Esophagus muscularis mucosa (tissue), 4 donors: ENCODE measurements at regions not wholly inside any gene's neighbourhood (a gene's known extent, or its start where the extent isn't known, plus 50 kb on each side); places are given as distances from the start of the nearest gene placed in this dataset.

Experiments
- DNase-seq: peaks from one replicate; pipeline ENCODE4 v3.0.0-alpha.2; 2017; ENCODE audit errors: extremely low spot score
- H3K27ac ChIP-seq, 4 donors: fragments of 200-600 bp; sonication (generic); replicated peaks in 1 of 4; 1 replicate in 3 of 4; 2 replicates in 1 of 4; pipeline ENCODE4 v1.5.1; 2016 to 2019; ENCODE audit warnings: mild to moderate bottlenecking in 1 of 4
- H3K27me3 ChIP-seq, 4 donors: fragments of 200-600 bp; sonication (generic); one replicate each; pipeline versions ENCODE4 v1.5.1 to v1.6.0; 2016 to 2019
- H3K36me3 ChIP-seq, 4 donors: fragments of 200-600 bp; sonication (generic); one replicate each; pipeline ENCODE4 v1.5.1; 2016 to 2019
- H3K4me1 ChIP-seq, 4 donors: fragments of 200-600 bp; sonication (generic); one replicate each; pipeline ENCODE4 v1.5.1; 2016 to 2019
- H3K4me3 ChIP-seq, 4 donors: fragments of 200-600 bp; sonication (generic); 1 replicate in 2 of 4; 2 replicates in 2 of 4; pipeline ENCODE4 v1.5.1; 2016 to 2019; ENCODE audit warnings: mild to moderate bottlenecking in 4 of 4, moderate library complexity in 1 of 4
- H3K9me3 ChIP-seq, 4 donors: fragments of 200-600 bp; sonication (generic); 1 replicate in 3 of 4; 2 replicates in 1 of 4; pipeline ENCODE4 v1.5.1; 2016 to 2019
- EP300 ChIP-seq: sonication (generic); formaldehyde crosslinking; IDR thresholded peaks from one replicate; pipeline ENCODE4 v1.6.1; 2017; ENCODE audit warnings: antibody characterized with exemption
- POLR2A ChIP-seq: fragments of 450-650 bp; IDR thresholded peaks from one replicate; pipeline ENCODE4 v1.6.1; 2017; ENCODE audit warnings: antibody characterized with exemption, moderate library complexity, mild to moderate bottlenecking, low read depth
- POLR2AphosphoS5 ChIP-seq, 2 donors: sonication (generic); formaldehyde crosslinking; IDR thresholded peaks; one replicate each; pipeline ENCODE4 v1.6.1; 2017; ENCODE audit warnings: antibody characterized with exemption in 2 of 2
- WGBS: methylation state at CpG from one replicate; pipeline ENCODE4 v1.1.5; 2018; 5-methylcytosine and 5-hydroxymethylcytosine counted together
- intact Hi-C: fragments of 100-400 bp; cut with DNase I; formaldehyde crosslinking; loops from one replicate; pipeline ENCODE4 v1.15.1; 2023
- TF ChIP-seq, protein P1 (sequence below), 3 experiments: fragments of 200-600 bp in 2 of 3; fragments of 450-650 bp in 1 of 3; sonication (generic) in 2 of 3; IDR thresholded peaks; one replicate each; pipeline ENCODE4 v1.5.1; 2017 to 2019; ENCODE audit warnings: antibody characterized with exemption in 3 of 3, mild to moderate bottlenecking in 2 of 3, moderate library complexity in 1 of 3

DNA sequence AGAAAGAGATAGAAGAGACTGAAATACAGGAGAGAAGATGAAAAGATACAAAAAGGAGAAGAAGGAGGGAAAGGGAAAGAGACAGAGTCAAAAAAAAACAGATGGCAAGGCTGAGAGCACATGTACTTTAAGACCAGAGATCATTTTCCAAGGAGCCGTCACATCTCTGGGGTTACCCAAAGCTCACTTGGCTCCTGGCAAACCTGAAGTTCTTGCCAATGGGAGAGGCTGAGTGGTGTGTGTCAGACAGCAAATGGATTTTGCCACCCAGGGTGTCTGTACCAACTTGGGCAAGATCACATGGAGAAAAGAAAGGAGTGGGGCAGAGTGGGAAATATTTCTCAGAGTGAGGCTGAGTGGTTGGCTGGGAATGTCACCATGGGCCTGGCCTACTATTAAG lies 219.3 kb upstream of the TNP1 start:
- Histone ChIP-seq H3K27me3 (no peaks in the 10 kb centered on the region), H3K36me3 (no peaks in the 10 kb centered on the region), H3K4me1 (peaks cover 10 to 21% (median 12%) of the 10 kb centered on the region in 4 donors), H3K27ac (no peak overlapping the region), H3K9me3 (no peaks in the 10 kb centered on the region), H3K4me3 (no peak overlapping the region)
- 68% methylated on average over 1 of the region's 1 CpG for WGBS
- no peak for TF ChIP-seq POLR2AphosphoS5 (IDR thresholded peaks at IDR 0.05)
- TF ChIP-seq POLR2A, result no peak
- TF ChIP-seq EP300, result no peak
- TF ChIP-seq, protein P1, sequence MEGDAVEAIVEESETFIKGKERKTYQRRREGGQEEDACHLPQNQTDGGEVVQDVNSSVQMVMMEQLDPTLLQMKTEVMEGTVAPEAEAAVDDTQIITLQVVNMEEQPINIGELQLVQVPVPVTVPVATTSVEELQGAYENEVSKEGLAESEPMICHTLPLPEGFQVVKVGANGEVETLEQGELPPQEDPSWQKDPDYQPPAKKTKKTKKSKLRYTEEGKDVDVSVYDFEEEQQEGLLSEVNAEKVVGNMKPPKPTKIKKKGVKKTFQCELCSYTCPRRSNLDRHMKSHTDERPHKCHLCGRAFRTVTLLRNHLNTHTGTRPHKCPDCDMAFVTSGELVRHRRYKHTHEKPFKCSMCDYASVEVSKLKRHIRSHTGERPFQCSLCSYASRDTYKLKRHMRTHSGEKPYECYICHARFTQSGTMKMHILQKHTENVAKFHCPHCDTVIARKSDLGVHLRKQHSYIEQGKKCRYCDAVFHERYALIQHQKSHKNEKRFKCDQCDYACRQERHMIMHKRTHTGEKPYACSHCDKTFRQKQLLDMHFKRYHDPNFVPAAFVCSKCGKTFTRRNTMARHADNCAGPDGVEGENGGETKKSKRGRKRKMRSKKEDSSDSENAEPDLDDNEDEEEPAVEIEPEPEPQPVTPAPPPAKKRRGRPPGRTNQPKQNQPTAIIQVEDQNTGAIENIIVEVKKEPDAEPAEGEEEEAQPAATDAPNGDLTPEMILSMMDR (IDR thresholded peaks at IDR 0.05), result no peak
- intact Hi-C loops, result loop anchor here (5.0 kb wide), 1 partner anchor 52 kb away; no protein-coding TSS in a partner anchor
- no peak for DNase-seq

DNA sequence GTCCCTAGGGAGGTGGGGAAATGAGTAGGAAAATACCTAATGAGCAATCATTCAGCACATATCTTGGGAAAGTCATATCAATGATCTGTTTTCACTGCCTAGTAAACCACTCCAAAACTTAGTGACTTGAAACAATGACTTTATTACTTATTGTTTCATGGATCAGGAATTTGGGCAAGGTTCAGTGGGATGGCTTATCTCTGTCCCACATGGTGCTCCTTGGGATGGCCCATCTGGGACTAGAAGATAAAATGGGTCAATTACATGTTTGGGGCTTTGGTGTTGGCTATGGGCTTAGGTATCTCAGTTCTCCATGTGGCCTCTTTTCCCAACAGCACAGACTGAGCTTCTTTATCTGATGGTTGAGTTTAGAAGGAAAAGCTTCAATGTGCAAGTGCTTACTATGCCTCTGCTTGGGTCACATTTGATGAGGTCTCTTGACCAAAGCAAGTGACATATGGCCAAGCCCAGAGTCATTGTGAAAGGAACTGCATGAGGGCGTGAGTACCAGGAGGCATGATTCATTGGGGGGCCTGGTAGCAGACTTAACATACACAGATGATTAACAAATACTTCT lies 218.1 kb upstream of the TNP1 start:
- H3K4me1 ChIP-seq, result peaks cover 10 to 21% (median 12%) of the 10 kb centered on the region in 4 donors
- H3K27ac ChIP-seq, result no peak overlapping the region

GRCh38 chr2:217076657-217077232 lies 216.9 kb upstream of the TNP1 start:
- TF ChIP-seq, protein P1 (IDR thresholded peaks at IDR 0.05), result no peak
- TF ChIP-seq EP300, result no peak
- no peak for TF ChIP-seq POLR2A
- no peak for TF ChIP-seq POLR2AphosphoS5 (IDR thresholded peaks at IDR 0.05)
- H3K27me3 ChIP-seq, result no peaks in the 10 kb centered on the region
- no peak overlapping the region for H3K4me3 ChIP-seq
- intact Hi-C loops, result loop anchor here (5.0 kb wide), 1 partner anchor 49 kb away; no protein-coding TSS in a partner anchor
- no peaks in the 10 kb centered on the region for H3K36me3 ChIP-seq
- WGBS, result 93% methylated on average over 5 of the region's 6 CpGs
- no peaks in the 10 kb centered on the region for H3K9me3 ChIP-seq
- no peak overlapping the region for H3K27ac ChIP-seq
- DNase-seq, result no peak
- peaks cover 10 to 21% (median 12%) of the 10 kb centered on the region in 4 donors for H3K4me1 ChIP-seq

More for the DNA sequence above, 218.1 kb upstream of the TNP1 start:
- intact Hi-C loops, result loop anchor here (5.0 kb wide), 1 partner anchor 51 kb away; no protein-coding TSS in a partner anchor
- H3K4me3 ChIP-seq, result no peak overlapping the region
- TF ChIP-seq POLR2AphosphoS5 (IDR thresholded peaks at IDR 0.05) (no peak), EP300 (no peak), POLR2A (no peak)
- TF ChIP-seq, protein P1 (IDR thresholded peaks at IDR 0.05), result no peak
- WGBS, result 92% methylated on average over 1 of the region's 1 CpG
- no peaks in the 10 kb centered on the region for H3K9me3 ChIP-seq
- H3K27me3 ChIP-seq, result no peaks in the 10 kb centered on the region
- no peaks in the 10 kb centered on the region for H3K36me3 ChIP-seq
- no peak for DNase-seq

GRCh38 chr2:217076058-217076435 lies 216.2 kb upstream of the TNP1 start:
- Histone ChIP-seq H3K4me1 (peaks cover 10 to 21% (median 12%) of the 10 kb centered on the region in 4 donors), H3K27me3 (no peaks in the 10 kb centered on the region), H3K9me3 (no peaks in the 10 kb centered on the region), H3K27ac (no peak overlapping the region), H3K4me3 (no peak overlapping the region), H3K36me3 (no peaks in the 10 kb centered on the region)
- TF ChIP-seq POLR2A (no peak), POLR2AphosphoS5 (IDR thresholded peaks at IDR 0.05) (no peak), EP300 (no peak)
- TF ChIP-seq, protein P1 (IDR thresholded peaks at IDR 0.05), result no peak
- 84% methylated on average over 3 of the region's 3 CpGs for WGBS
- intact Hi-C loops, result loop anchor here (5.0 kb wide), 1 partner anchor 49 kb away; no protein-coding TSS in a partner anchor
- no peak for DNase-seq
